22Rv1 (cell line): ENCODE measurements at regions not wholly inside any gene's neighbourhood (a gene's known extent, or its start where the extent isn't known, plus 50 kb on each side); places are given as distances from the start of the nearest gene placed in this dataset.

ENCODE experiments used
- H3K27ac ChIP-seq: fragments of 450-650 bp; 2 replicates; pipeline ENCODE4 v1.5.1; 2017
- CTCF ChIP-seq: fragments of 450-650 bp; IDR thresholded peaks from 2 replicates; pipeline ENCODE4 v1.5.1; 2017; ENCODE audit warnings: mild to moderate bottlenecking
- ZFX ChIP-seq: fragments of 450-650 bp; IDR thresholded peaks from 2 replicates; pipeline ENCODE4 v1.6.1; 2017; ENCODE audit warnings: antibody characterized with exemption, borderline replicate concordance

- no peak overlapping the region for H3K27ac ChIP-seq
- TF ChIP-seq ZFX: no peak
- TF ChIP-seq CTCF: peak; percentile 55
Observed at GRCh38 chr13:79056706-79057105, 349.3 kb downstream of the RBM26 start.

GRCh38 chr13:79051472-79051871 is 354.6 kb downstream of the RBM26 start:
- H3K27ac ChIP-seq: no peak overlapping the region
- TF ChIP-seq ZFX (no peak), CTCF (no peak)

GRCh38 chr13:79044415-79044814 is 361.6 kb downstream of the RBM26 start:
- no peak overlapping the region for H3K27ac ChIP-seq
- TF ChIP-seq ZFX (no peak), CTCF (no peak)

GRCh38 chr13:79043208-79043607 is 362.8 kb downstream of the RBM26 start:
- TF ChIP-seq ZFX (no peak), CTCF (no peak)
- H3K27ac ChIP-seq: no peak overlapping the region

- TF ChIP-seq ZFX (no peak), CTCF (no peak)
- no peak overlapping the region for H3K27ac ChIP-seq
Observed at GRCh38 chr13:79037197-79037596, 368.9 kb downstream of the RBM26 start.

- no peak for TF ChIP-seq ZFX
- TF ChIP-seq CTCF: no peak
- H3K27ac ChIP-seq: no peak overlapping the region
Observed at GRCh38 chr13:79034341-79034740, 371.7 kb downstream of the RBM26 start.

- no peak overlapping the region for H3K27ac ChIP-seq
- TF ChIP-seq CTCF (no peak), ZFX (no peak)
Observed at GRCh38 chr13:79030513-79030912, 371.6 kb upstream of the OBI1 start.
